ENCODE measurements at regions not wholly inside any gene's neighbourhood (a gene's known extent, or its start where the extent isn't known, plus 50 kb on each side); places are given as distances from the start of the nearest gene placed in this dataset.
A peak's percentile ranks its signal among the peaks of the same experiment; 100 is the strongest.

DNA sequence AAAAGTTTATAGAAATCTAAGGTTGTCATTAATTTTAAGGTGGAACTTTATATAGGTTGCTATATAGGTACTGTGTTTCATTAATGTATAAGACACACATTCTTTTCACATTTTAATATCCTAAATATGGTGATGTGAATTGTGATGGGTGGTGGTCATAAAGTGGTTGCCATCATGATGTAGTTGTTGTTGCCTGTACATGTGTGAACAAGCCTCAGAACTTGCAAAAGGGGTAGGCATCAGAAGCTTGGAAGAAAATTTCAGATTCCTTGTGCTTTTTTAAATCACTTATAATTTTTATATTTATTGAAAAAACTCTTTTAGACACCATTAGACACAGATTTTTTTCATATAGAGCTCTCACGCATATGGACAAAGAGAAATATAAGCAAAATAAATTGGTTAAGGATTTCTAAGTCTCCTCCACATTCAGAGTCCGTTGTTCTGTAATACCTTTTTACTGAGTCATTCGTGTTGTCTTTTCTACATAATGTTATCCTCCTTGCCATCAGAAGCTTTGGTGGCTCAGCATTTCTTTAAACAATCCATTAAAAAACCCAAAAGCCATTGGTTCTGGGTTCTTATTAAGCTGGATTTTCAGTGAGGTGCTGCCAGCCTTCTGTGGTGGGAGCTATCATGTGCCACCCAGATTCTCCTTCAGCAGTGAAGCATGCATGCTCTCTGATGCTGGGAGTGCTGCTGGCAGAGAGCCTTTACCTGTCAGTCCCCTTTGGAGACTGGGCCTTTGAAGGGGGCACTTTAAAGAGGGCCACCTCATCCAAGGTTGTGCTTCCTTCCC, 140.4 kb upstream of the GALNT15 start:
- FAIRE-seq, result no peak

GRCh38 chr3:16040991-16041390, 133.5 kb upstream of the GALNT15 start:
- no peak for DNase-seq (ENCODE audit: extremely low spot score, insufficient read length, low read depth)
- FAIRE-seq, result no peak

More for the DNA sequence above, 140.4 kb upstream of the GALNT15 start:
- no peak for DNase-seq (ENCODE audit: extremely low spot score, insufficient read length, low read depth)

- DNase-seq (ENCODE audit: extremely low spot score, insufficient read length, low read depth) (peak; percentile 33), FAIRE-seq (peak; percentile 85)
These were observed 125.8 kb upstream of the GALNT15 start for GRCh38 chr3:16048435-16049318.

DNA sequence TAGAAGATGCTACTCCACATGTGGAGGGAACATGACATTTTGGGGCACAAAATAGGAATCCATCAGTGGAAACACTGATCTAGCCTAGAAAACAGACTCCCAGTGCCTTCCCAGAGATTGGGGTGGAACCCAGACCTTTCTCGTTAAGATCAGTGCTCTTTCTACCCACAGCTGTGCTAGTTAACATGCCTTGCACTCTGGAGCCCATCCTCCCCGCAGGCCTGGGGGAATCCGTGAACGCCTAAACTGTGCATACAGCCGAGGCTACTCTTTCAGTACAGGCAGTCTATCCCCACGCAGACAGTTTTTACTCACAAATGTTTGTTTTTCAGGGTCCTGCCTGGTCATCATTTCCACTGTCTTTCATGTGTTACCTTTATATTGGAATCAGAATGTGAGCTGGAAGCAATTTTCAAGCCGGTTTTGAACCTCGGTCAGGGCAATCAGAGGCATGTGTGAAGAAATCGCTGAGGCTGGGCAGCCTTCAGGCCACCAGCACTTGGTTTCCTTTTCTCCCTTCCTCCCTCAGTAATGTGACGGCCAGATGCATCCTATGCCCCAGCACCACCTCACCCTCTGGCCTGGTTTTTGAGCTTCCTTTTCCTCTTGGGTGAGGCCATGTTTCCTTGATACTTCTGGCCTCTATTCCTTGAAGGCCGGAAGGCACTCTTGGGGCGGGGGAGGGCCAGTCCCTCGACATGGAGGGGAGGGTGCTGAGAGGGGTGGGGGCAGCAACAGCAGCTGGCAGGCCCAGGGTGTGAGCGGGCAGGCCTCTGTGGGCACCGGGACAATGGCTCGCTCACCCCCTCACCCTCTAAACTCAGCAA, 123.6 kb upstream of the GALNT15 start:
- no peak for FAIRE-seq
- no peak for DNase-seq (ENCODE audit: extremely low spot score, insufficient read length, low read depth)

DNA sequence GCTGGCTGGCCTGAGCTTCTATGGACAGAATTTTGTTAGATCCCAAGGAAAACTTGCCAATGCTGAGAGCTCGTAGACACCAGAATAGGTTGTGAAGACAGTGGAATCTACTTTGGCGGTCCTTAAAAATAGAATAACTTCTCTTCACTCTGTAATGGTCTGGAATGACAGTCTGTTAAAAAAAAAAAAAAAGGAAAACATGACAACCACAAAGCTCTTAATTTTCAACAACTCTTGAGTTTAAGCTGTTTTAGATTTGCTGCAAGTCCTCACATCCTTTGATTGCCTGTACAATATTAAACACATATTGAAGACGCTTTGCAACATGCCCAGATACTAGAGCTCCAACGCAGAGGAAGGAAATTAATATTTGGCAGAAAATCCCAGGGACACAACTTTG, 122.8 kb upstream of the GALNT15 start:
- FAIRE-seq (no peak), DNase-seq (ENCODE audit: extremely low spot score, insufficient read length, low read depth) (no peak)

- DNase-seq (ENCODE audit: extremely low spot score, insufficient read length, low read depth), result no peak
These were observed 121.5 kb upstream of the GALNT15 start for GRCh38 chr3:16052964-16053363.

DNA sequence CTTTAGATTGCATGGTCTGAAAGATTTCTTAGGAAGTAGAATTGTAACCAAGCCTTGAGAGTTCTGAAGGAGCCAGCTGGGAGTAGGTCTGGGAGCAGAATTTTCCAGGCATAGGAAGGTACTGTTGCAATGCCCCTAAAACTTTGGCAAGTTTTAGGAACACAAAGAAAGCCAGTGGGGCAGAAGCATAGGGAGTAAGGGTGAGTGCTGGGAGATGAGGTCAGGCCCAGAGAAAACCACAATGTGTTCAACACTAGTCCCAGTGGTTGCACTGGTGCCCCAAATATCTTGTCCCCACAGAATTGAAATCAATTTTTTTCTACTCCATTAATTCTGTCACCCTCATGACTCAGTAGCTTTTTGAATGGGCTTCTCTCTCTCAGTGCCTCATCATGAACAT, 120.7 kb upstream of the GALNT15 start:
- no peak for FAIRE-seq
- no peak for DNase-seq (ENCODE audit: extremely low spot score, insufficient read length, low read depth)

More at GRCh38 chr3:16052964-16053363, 121.5 kb upstream of the GALNT15 start:
- FAIRE-seq, result no peak

DNA sequence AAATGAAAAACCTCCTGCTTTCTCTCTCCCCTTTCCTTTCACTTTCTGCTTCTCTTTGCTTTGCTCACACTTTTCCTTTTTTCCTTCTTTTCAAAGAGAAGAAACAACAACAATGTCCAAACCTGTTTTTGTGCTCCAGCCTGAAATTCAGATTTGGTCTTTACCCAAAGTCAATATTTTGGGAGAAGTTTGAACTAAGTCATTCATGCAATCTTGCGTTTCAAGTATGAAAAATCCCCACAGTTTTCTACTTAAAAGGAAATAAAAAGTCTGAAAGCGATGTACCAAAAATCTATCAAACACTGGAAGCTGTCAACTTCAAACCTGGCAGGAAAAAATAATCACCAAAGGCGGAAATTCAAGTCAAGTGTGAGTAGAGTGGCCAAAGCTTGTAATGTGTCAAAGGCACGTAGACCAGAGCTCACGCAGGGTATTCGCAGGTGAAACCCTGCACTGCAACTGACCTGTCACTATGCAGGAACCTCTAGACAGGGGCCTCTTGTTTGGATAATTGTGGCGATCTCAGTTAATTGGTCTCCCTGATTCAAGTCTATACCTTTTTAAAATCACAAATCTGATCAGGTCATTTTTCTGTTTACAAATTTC, 118.8 kb upstream of the GALNT15 start:
- DNase-seq (ENCODE audit: extremely low spot score, insufficient read length, low read depth) (no peak), FAIRE-seq (no peak)

DNA sequence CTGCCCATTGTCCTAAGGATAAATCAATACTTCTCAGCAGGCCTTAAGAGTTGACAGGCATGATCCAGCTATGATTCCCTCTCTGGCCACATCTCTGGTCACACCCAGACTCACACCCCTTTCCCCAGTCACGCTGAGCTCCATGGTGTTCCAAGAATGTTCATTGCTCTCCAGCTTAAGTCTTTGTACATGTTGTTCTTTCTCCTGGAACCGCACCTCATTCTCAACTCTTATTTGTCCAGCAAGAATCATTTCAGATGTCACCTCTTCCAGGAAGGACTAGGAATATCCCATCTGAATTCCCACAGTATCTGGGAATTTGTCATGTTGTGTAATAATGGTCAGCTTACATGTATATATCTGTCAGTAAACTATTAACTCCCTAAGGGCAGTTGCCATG, 118.3 kb upstream of the GALNT15 start:
- FAIRE-seq, result no peak

GRCh38 chr3:16058521-16058920, 116.0 kb upstream of the GALNT15 start:
- FAIRE-seq (no peak), DNase-seq (ENCODE audit: extremely low spot score, insufficient read length, low read depth) (no peak)

More for the DNA sequence above, 118.3 kb upstream of the GALNT15 start:
- DNase-seq (ENCODE audit: extremely low spot score, insufficient read length, low read depth), result no peak

- DNase-seq (ENCODE audit: extremely low spot score, insufficient read length, low read depth) (no peak), FAIRE-seq (no peak)
These were observed 115.4 kb upstream of the GALNT15 start for GRCh38 chr3:16059081-16059537.

GRCh38 chr3:16059711-16060357, 114.6 kb upstream of the GALNT15 start:
- FAIRE-seq (no peak), DNase-seq (ENCODE audit: extremely low spot score, insufficient read length, low read depth) (no peak)

DNA sequence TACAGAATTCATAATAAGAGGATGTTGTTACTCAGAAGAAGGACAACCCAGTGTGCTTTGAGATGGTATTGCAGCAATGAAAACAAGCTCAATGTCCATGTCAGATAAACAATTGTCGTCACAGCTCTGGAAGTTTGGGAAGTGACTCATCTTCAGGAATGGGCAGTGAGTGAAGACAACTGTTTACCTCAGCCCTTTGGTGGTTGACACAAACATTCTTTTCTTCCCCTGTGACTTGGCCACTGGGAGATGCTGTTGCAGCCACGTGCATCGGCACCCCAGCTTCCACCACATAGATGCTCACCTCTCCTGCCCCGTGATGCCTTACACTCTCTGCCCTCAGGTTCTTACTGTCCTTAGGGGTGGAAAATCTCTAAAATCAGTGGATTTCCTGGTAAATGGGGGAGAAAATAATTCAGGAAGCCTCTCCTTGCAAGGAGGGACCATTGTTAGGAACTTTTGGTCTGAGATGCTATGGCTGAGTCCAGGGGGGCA, 114.1 kb upstream of the GALNT15 start:
- FAIRE-seq (no peak), DNase-seq (ENCODE audit: extremely low spot score, insufficient read length, low read depth) (no peak)

DNA sequence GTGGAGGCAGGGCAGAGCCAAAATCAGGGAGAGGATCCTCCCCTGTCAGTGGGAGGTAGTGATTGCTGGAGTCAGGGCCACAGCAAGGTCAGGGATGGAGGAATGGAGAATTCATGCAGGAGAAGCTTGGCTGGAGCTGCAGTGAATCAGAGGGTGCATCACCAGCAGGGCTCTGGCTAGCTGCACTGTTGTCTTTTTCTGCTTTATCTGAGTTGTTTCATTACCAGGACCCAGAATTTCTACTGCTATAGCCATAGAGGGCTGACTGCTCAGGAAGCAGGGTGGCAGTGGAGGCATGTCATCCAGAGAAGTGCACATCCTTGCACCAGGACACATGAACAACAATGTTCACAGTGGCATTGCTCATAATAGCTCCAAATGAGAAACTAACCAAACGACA, 113.5 kb upstream of the GALNT15 start:
- FAIRE-seq (no peak), DNase-seq (ENCODE audit: extremely low spot score, insufficient read length, low read depth) (no peak)

GRCh38 chr3:16061491-16061890, 113.0 kb upstream of the GALNT15 start:
- DNase-seq (ENCODE audit: extremely low spot score, insufficient read length, low read depth) (no peak), FAIRE-seq (no peak)

DNA sequence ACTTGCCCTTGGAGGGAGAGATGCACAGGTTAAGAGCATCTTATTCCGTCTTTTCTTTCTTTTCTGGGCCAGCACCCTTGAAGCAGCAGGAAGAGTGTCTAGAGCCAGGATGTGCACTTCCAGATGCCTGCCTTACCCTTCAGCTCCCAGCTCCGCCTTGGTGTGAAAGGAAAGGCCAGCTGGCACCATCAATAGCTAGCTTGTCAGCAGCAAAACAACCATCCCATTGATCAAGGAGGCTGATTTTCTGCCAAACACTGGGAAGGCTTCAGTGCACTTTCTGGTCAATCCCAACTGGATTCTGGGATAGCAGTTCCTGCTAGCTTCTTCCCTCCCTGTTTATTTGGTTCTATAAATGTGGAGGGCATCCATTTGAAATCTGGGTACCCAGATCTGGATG, 110.9 kb upstream of the GALNT15 start:
- DNase-seq (ENCODE audit: extremely low spot score, insufficient read length, low read depth), result no peak
- no peak for FAIRE-seq

DNA sequence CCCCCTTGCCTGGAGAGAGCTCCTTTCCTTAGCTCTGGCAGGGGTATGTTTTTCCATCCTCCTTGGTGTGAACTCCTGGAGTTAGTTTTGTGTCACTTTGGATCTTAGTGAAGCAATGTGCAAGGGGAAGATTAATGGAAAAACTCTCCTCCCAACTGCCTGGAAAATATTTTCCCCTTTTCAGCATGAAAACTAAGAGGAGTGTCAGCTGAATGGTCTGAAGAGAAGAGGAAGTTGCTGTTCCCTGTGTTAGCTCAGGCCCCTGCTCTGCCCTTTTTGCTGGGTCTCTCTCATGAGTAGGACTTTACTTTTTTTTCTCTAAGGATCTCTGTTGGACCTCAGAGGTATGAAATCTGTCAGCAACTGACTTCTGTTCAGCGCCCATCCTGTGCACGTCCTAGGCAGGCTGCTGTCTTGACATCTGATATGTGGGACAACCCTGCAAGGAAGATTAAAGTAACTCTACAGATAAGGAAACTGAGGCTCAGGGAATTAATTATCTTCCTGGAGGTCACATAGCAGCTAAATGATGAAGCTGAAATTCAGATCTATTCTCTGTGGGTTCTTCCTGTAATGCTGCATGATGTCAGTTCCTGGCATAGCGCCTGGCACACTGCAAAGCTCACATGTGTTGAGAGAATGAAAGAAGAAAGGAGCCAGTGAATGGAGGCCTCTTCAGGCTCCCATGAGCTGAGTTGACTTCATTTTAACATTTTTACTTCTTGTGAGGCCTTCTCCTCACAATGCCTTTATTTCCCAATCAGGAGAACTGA, 109.7 kb upstream of the GALNT15 start:
- FAIRE-seq, result no peak
- no peak for DNase-seq (ENCODE audit: extremely low spot score, insufficient read length, low read depth)

DNA sequence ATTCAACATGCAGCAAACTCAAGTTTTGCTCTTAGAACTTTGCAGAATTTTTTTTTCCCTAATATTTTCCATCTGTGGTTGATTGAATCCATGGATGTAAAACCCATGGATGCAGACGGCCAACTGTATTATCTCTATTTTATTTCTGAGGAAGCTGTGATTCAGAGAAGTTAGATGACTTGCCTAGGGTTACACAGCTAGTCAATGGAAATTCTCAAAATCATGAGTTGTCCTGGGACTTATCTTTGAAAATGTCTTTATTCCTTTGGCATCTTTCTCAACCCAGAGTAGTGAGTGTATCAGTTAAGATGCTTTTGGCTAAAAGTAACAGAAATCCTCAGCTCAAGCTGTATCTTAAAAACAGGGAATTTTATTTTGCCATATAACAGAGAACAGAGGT, 107.9 kb upstream of the GALNT15 start:
- no peak for DNase-seq (ENCODE audit: extremely low spot score, insufficient read length, low read depth)
- no peak for FAIRE-seq
